PC-9 (cell line): ENCODE measurements at regions not wholly inside any gene's neighbourhood (a gene's known extent, or its start where the extent isn't known, plus 50 kb on each side); places are given as distances from the start of the nearest gene placed in this dataset.
A peak's percentile ranks its signal among the peaks of the same experiment; 100 is the strongest.

ENCODE experiments used
- BruUV-seq: library from RNA; stranded (reverse); fragments of 400-500 nt; replicated peaks from 2 replicates; lab custom pipeline; 2021; lab: Mats Ljungman, UMichigan
- CTCF ChIA-PET: fragments of 300-600 bp; sonication (Branson Sonifier 250); formaldehyde crosslinking; loops from one replicate; lab custom pipeline; 2022; ENCODE audit warnings: antibody characterized with exemption; lab: Charles Lee
- POLR2A ChIA-PET: fragments of 300-600 bp; sonication (Branson Sonifier 250); formaldehyde crosslinking; loops from one replicate; lab custom pipeline; 2022; ENCODE audit warnings: antibody characterized with exemption; ENCODE audit not compliant: unreplicated experiment; lab: Charles Lee
- DNase-seq, 2 experiments: peaks; one replicate each; pipeline versions ENCODE4 v3.0.0 to v3.0.0-alpha.2; 2015 to 2022; ENCODE audit warnings: mixed read lengths in 1 of 2
- H2AFZ ChIP-seq: fragments of 200-600 bp; sonication (generic); 2 replicates; pipeline ENCODE4 v1.8.1; 2017; ENCODE audit warnings: antibody characterized with exemption
- H3F3A ChIP-seq: fragments of 200-600 bp; sonication (generic); 2 replicates; pipeline ENCODE4 v1.8.1; 2017; ENCODE audit warnings: antibody characterized with exemption, mild to moderate bottlenecking, low read depth; ENCODE audit not compliant: insufficient read depth
- H3K27ac ChIP-seq: fragments of 200-600 bp; sonication (generic); 2 replicates; pipeline ENCODE4 v1.6.1; 2016; ENCODE audit warnings: mixed run types
- H3K27me3 ChIP-seq: fragments of 200-600 bp; sonication (generic); 2 replicates; pipeline ENCODE4 v1.6.1; 2016; ENCODE audit warnings: low read depth, mixed run types; ENCODE audit not compliant: insufficient read depth
- H3K36me3 ChIP-seq: fragments of 200-600 bp; sonication (generic); 2 replicates; pipeline ENCODE4 v1.6.1; 2016; ENCODE audit warnings: low read depth, mixed run types
- H3K4me1 ChIP-seq: fragments of 200-600 bp; sonication (generic); replicated peaks from 2 replicates; pipeline ENCODE4 v1.6.1; 2016; ENCODE audit warnings: mixed run types; ENCODE audit not compliant: insufficient read depth
- H3K4me2 ChIP-seq: fragments of 200-600 bp; sonication (generic); 2 replicates; pipeline ENCODE4 v1.6.1; 2017; ENCODE audit warnings: mixed run types
- H3K4me3 ChIP-seq: fragments of 200-600 bp; sonication (generic); 2 replicates; pipeline ENCODE4 v1.6.1; 2016; ENCODE audit warnings: mixed run types
- H3K79me2 ChIP-seq: fragments of 200-600 bp; sonication (generic); 2 replicates; pipeline ENCODE4 v1.6.1; 2017; ENCODE audit warnings: low read depth, mixed run types
- H3K9me2 ChIP-seq: fragments of 200-600 bp; sonication (generic); 2 replicates; pipeline ENCODE4 v1.8.1; 2017; ENCODE audit warnings: mild to moderate bottlenecking; ENCODE audit not compliant: insufficient read depth
- H3K9me3 ChIP-seq: fragments of 200-600 bp; sonication (generic); 2 replicates; pipeline ENCODE4 v1.8.1; 2016; ENCODE audit warnings: low read depth; ENCODE audit not compliant: insufficient read depth
- H4K20me1 ChIP-seq: fragments of 200-600 bp; sonication (generic); 2 replicates; pipeline ENCODE4 v1.8.1; 2017; ENCODE audit not compliant: insufficient read depth
- EZH2 ChIP-seq: fragments of 200-600 bp; sonication (generic); IDR thresholded peaks from 2 replicates; pipeline ENCODE4 v1.8.0; 2017; ENCODE audit warnings: antibody characterized with exemption, low read depth
- intact Hi-C: fragments of 100-400 bp; cut with micrococcal nuclease; formaldehyde crosslinking; loops from one replicate; pipeline ENCODE4 v1.10.0; 2022; ENCODE audit not compliant: unreplicated experiment
- TF ChIP-seq, protein P1 (sequence below): fragments of 200-600 bp; sonication (generic); conservative IDR thresholded peaks from 2 replicates; pipeline ENCODE4 v1.6.1; 2017; ENCODE audit warnings: mixed run types, antibody characterized with exemption, mild to moderate bottlenecking, moderate library complexity

- DNase-seq, result no peak
- intact Hi-C loops, result loop anchor here (5.0 to 10.0 kb wide), 2 partner anchors 1002 to 1080 kb away; no protein-coding TSS in a partner anchor
- no TSS peak for BruUV-seq
- Histone ChIP-seq H4K20me1 (no peaks in the 10 kb centered on the region), H3K79me2 (no peaks in the 10 kb centered on the region), H3K4me3 (no peak overlapping the region), H3K9me3 (no peaks in the 10 kb centered on the region), H3K9me2 (no peaks in the 10 kb centered on the region), H2AFZ (no peak overlapping the region), H3K4me2 (no peak overlapping the region), H3K27me3 (no peaks in the 10 kb centered on the region), H3F3A (no peaks in the 10 kb centered on the region), H3K4me1 (no peaks in the 10 kb centered on the region), H3K27ac (no peak overlapping the region), H3K36me3 (no peaks in the 10 kb centered on the region)
- ChIA-PET CTCF (interaction anchor here (0.7 kb wide), 1 partner anchor 520 kb away, joined by 3 read pairs; no protein-coding TSS in a partner anchor), POLR2A (no interaction called here)
- TF ChIP-seq, protein P1, sequence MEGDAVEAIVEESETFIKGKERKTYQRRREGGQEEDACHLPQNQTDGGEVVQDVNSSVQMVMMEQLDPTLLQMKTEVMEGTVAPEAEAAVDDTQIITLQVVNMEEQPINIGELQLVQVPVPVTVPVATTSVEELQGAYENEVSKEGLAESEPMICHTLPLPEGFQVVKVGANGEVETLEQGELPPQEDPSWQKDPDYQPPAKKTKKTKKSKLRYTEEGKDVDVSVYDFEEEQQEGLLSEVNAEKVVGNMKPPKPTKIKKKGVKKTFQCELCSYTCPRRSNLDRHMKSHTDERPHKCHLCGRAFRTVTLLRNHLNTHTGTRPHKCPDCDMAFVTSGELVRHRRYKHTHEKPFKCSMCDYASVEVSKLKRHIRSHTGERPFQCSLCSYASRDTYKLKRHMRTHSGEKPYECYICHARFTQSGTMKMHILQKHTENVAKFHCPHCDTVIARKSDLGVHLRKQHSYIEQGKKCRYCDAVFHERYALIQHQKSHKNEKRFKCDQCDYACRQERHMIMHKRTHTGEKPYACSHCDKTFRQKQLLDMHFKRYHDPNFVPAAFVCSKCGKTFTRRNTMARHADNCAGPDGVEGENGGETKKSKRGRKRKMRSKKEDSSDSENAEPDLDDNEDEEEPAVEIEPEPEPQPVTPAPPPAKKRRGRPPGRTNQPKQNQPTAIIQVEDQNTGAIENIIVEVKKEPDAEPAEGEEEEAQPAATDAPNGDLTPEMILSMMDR, result no peak
- no peak for TF ChIP-seq EZH2
Measured at GRCh38 chr9:13352451-13352979, 73.0 kb upstream of the MPDZ start.

- no peaks in the 10 kb centered on the region for H3K79me2 ChIP-seq
- H3K4me3 ChIP-seq, result no peak overlapping the region
- no peaks in the 10 kb centered on the region for H3K4me1 ChIP-seq
- ChIA-PET CTCF (interaction anchor here (0.5 to 0.7 kb wide), 3 partner anchors 317 to 841 kb away, joined by 3 to 7 read pairs (median 3); no protein-coding TSS in a partner anchor), POLR2A (no interaction called here)
- no peak for DNase-seq
- no peaks in the 10 kb centered on the region for H4K20me1 ChIP-seq
- H3K36me3 ChIP-seq, result no peaks in the 10 kb centered on the region
- TF ChIP-seq, protein P1, result peak; percentile 63
- no peak for TF ChIP-seq EZH2
- H3K27ac ChIP-seq, result no peak overlapping the region
- no peaks in the 10 kb centered on the region for H3K9me3 ChIP-seq
- no TSS peak for BruUV-seq
- no peaks in the 10 kb centered on the region for H3K9me2 ChIP-seq
- no peaks in the 10 kb centered on the region for H3K27me3 ChIP-seq
- intact Hi-C loops, result loop anchor here (5.0 to 10.0 kb wide), 2 partner anchors 1003 to 1080 kb away; no protein-coding TSS in a partner anchor
- no peak overlapping the region for H3K4me2 ChIP-seq
- no peak overlapping the region for H2AFZ ChIP-seq
- H3F3A ChIP-seq, result no peaks in the 10 kb centered on the region
Measured at GRCh38 chr9:13351778-13352386, 72.4 kb upstream of the MPDZ start.

- ChIA-PET CTCF (no interaction called here), POLR2A (no interaction called here)
- BruUV-seq, result no TSS peak
- no peak overlapping the region for H3K27ac ChIP-seq
- no peaks in the 10 kb centered on the region for H3K9me2 ChIP-seq
- H3K4me2 ChIP-seq, result no peak overlapping the region
- no peak overlapping the region for H3K4me3 ChIP-seq
- no peak for DNase-seq
- H3K27me3 ChIP-seq, result no peaks in the 10 kb centered on the region
- no peaks in the 10 kb centered on the region for H3K36me3 ChIP-seq
- intact Hi-C loops, result no loop called here
- TF ChIP-seq, protein P1, result no peak
- TF ChIP-seq EZH2, result no peak
- no peaks in the 10 kb centered on the region for H3K79me2 ChIP-seq
- no peaks in the 10 kb centered on the region for H3K4me1 ChIP-seq
- no peak overlapping the region for H2AFZ ChIP-seq
- no peaks in the 10 kb centered on the region for H3K9me3 ChIP-seq
- no peaks in the 10 kb centered on the region for H4K20me1 ChIP-seq
- no peaks in the 10 kb centered on the region for H3F3A ChIP-seq
Measured at GRCh38 chr9:13332571-13332970, 53.1 kb upstream of the MPDZ start.
